Panc1 (cell line): ENCODE measurements at regions not wholly inside any gene's neighbourhood (a gene's known extent, or its start where the extent isn't known, plus 50 kb on each side); places are given as distances from the start of the nearest gene placed in this dataset.

Experiments
- CTCF ChIP-seq: fragments of 450-650 bp; IDR thresholded peaks from 2 replicates; pipeline ENCODE4 v1.5.1; 2017; ENCODE audit warnings: mild to moderate bottlenecking
- POLR2AphosphoS5 ChIP-seq: IDR thresholded peaks from 2 replicates; pipeline ENCODE4 v1.6.1; 2012; ENCODE audit warnings: mild to moderate bottlenecking, low read depth, low read length, moderate library complexity
- SIN3A ChIP-seq: IDR thresholded peaks from 2 replicates; pipeline ENCODE4 v1.6.1; 2012; ENCODE audit warnings: low read depth, mild to moderate bottlenecking, low read length, moderate library complexity, borderline replicate concordance; ENCODE audit not compliant: insufficient read depth

- no peak for TF ChIP-seq CTCF
- TF ChIP-seq POLR2AphosphoS5: no peak
- TF ChIP-seq SIN3A: no peak
Observed at GRCh38 chr10:3324612-3325038, 152.0 kb upstream of the PITRM1 start.
